Suppressor macrophage treated with lipopolysaccharide for 1 hour (primary cell): ENCODE measurements at regions not wholly inside any gene's neighbourhood (a gene's known extent, or its start where the extent isn't known, plus 50 kb on each side); places are given as distances from the start of the nearest gene placed in this dataset.

ENCODE experiments used
- DNase-seq, 3 donors: peaks; one replicate each; pipeline ENCODE4 v3.0.0-alpha.2; 2020 to 2022

GRCh38 chr2:189268763-189269162, 89.2 kb upstream of the COL5A2 start:
- DNase-seq: no peak

DNA sequence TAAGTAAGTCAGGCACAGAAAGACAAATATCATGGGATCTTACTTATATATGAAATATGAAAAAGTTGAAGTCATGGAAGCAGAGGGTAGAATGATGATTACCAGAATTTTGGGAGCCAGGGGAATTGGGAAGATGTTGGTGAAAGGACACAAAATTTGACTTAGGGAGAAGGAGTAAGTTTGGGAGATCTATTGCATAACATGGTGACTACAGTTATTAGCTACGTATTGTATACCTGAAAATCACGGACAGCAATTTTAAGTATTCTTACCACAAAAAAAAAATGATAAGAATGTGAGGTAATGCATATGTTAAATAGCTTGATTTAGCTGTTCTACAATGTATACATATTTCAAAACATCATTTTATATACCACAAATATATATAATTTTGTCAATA, 94.2 kb upstream of the COL5A2 start:
- no peak for DNase-seq

DNA sequence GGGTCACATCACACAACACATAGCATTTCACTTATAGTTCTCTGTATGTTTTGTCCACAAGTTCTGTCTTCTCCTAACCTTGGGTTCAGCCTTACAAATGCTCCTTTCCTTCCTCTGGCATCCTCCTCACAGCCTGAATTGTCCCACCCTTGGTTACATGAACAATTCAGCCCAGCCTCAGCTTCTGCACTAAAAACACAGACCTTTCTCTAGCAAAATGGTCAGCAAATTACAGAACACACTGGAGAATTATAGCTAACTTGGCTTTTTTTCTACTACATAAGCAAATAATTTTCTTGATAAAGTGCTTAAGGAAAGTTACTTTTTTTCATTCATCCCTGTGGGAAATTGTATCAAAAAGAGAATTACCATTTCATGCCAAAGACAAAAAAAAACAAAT, 94.8 kb upstream of the COL5A2 start:
- DNase-seq: no peak

DNA sequence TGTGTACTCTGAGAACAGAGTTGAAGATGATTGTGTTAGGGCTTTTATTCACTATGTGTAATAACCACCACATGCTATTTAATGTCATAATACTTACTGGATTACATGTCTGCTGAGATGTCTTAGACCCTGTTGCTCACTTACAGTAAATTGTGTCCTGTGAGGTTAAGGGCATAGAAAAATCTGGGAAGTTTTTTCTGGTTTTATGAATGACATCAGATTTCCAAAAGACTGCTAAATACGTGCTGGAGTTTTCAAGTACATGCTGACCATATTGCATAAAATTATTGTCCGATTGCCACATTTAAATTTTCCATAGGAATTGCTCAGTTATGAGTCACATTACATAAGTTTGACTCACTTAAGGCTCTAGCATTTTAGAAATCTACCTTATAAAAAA, 96.7 kb upstream of the COL5A2 start:
- peak; percentile 4 to 55 (median 22) for DNase-seq

DNA sequence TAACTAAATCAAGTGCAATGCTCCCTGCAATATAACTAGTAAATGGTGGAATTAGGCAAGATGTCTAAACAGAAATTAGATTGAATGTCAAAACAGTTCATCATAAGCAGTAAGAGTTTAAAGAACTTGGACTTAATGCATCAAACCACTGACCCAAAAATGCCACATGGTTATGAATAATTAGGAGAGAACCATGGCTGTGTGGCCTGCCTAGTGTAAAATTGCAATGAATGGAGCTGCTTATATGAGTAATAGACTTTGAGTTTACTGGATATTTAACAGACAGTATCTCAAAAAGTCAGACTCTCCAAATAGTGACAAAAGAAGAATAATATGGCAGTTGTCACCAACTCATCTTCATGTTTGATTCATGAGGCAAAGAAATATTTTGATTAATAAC, 101.6 kb upstream of the COL5A2 start:
- no peak for DNase-seq

GRCh38 chr2:189285349-189285748, 105.8 kb upstream of the COL5A2 start:
- DNase-seq: no peak

DNA sequence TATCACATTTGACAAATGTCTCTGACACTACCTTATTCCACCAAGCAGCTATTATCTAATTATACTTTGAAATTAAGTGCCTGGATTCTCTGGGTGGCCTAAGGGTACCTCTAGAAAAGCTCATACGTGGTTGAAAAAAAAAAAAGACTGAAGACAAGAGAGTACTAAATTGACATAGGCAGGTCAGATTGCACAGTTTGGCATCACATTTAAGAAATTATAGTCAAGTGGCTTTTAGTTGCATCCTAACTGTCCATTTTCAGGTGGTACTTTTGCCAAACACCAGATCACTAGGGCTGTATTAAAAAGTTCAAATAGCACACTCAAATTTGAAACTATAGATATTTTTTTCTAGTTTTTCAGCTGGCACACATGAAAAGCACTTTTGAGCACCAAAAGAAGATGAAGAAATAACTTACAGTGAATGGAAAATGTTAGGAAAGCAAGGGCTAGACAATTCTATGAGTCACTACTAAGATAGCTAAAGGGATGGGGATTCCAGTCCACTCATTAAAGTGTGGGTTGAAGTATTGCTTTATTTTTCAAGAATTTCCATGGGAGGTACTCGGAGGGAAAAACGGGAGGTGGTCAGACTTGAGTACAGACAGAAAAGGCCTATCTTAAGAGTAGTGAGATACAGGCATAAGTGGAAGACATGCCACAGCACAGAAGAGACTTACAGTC, 106.5 kb upstream of the COL5A2 start:
- DNase-seq: peak; percentile 4 to 56 (median 25)

- DNase-seq: no peak
Measured at GRCh38 chr2:189287363-189287762, 107.8 kb upstream of the COL5A2 start.

- peak in 1 of 3 donors; percentile 7 for DNase-seq
Measured at GRCh38 chr2:189287982-189288521, 108.5 kb upstream of the COL5A2 start.

DNA sequence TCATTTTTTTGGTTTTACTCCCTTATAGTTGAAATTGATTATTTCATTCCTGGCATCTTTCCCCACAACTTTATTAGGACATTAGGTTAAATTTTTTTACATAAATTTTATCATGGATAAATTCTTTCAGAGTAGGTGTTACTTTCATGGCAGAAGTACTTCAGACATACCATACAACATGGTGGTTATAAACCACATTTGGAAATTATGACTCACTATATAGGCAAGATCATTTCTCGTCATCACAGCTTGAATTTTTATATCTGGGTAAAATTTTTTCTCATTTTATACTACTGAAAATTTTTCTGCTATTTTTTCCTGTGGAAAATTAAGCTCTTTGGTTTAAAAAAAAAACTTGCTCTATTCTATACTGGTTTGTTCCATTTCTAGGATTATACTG, 111.9 kb upstream of the COL5A2 start:
- no peak for DNase-seq

GRCh38 chr2:189293164-189293563, 113.6 kb upstream of the COL5A2 start:
- DNase-seq: no peak

DNA sequence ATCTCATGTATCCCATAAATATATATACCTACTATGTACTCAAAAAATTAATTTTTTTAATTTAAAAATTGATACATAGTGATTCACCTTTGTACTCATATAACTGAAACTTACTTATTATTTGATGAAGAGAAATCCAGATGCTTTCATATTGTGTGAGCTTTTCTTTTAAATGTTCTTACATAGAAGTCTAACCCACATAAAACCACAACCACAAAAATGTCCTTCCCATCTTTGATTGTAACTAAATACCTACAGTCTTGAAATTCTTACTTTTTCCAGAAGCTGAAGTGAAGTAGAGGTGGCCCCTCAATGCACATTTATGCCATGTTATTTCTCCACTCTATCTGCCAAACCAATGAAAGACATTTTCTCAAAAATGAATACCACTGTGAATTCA, 117.9 kb upstream of the COL5A2 start:
- DNase-seq: peak in 1 of 3 donors; percentile 12

GRCh38 chr2:189298038-189298437, 118.5 kb upstream of the COL5A2 start:
- peak in 1 of 3 donors; percentile 11 for DNase-seq

GRCh38 chr2:189298481-189298880, 118.9 kb upstream of the COL5A2 start:
- DNase-seq: peak in 1 of 3 donors; percentile 11

- DNase-seq: peak in 1 of 3 donors; percentile 9
Measured at GRCh38 chr2:189299974-189300373, 120.4 kb upstream of the COL5A2 start.

GRCh38 chr2:189300916-189301315, 121.4 kb upstream of the COL5A2 start:
- peak in 1 of 3 donors; percentile 7 for DNase-seq

- no peak for DNase-seq
Measured at GRCh38 chr2:189302274-189302948, 122.8 kb upstream of the COL5A2 start.

DNA sequence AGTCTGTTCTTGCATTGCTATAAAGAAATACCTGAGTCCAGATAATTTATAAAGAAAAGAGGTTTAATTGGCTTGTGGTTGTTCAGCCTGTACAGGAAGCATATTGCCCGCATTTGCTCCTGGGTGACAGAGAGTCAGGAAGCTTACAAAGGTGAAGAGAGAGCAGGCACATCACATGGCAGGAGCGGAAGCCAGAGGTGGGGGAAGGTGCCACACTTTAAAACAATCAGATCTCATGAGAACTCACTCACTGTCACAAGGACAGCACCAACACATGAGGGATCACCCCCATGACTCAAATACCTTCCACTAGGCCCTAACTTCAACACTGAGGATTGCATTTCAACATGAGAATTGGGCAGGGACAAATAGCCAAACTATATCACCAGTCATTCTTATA, 124.8 kb upstream of the COL5A2 start:
- no peak for DNase-seq

DNA sequence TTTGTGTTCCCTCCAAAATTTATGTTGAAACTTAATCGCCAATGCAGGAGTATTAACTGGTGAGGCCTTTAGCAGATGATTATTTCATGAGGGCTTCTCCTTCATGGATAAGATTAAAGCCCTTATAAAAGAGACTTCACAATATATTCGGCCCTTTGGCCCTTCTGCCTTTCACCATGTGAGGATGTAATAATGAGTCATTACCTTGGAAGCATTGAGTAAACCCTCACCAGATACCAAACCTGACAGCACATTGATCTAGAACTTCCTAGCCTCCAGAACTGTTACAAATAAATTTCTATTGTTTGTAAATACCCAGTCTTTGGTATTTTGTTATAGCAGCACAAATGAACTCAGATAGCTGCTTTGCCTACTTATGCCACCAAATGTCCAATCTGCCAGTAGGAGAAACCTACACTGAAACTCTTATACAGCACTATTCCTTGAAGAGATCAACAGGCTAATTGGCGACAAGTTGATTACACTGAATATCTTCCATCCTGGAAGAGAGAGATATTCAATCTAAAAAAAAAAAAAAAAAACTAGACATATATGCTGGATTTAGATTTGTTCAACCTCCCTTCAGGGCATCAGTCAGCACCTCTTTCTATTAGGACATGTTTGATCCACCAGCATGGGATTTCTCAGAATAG, 125.9 kb upstream of the COL5A2 start:
- DNase-seq: peak in 1 of 3 donors; percentile 11

GRCh38 chr2:189306525-189306924, 127.0 kb upstream of the COL5A2 start:
- DNase-seq: peak in 1 of 3 donors; percentile 9

- peak in 1 of 3 donors; percentile 10 for DNase-seq
Measured at GRCh38 chr2:189308056-189308790, 128.7 kb upstream of the COL5A2 start.

- no peak for DNase-seq
Measured at GRCh38 chr2:189309331-189309730, 129.8 kb upstream of the COL5A2 start.

DNA sequence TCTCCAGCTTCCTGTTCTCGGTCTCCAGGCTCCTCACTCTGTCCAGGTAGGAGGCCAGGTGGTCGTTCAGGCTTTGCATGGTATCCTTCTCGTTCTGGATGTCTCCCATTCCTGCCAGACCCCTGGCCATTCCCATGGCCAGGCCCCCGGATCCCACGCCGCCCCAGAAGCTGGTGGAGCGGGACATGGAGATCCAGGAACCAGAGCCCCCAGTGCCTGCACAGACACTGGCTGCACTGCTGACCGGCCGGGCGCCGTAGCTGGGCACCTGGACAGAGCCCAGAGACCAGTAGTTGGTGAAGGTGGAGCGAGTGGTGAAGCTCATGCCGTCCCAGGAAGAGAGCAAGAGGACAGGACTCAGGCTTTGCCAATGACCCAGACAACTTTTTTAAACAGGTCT, 129.1 kb upstream of the WDR75 start:
- DNase-seq: no peak
